Stimulated activated naive CD8-positive, alpha-beta T cell treated with anti-CD3 and anti-CD28 coated beads, Interleukin-15, Interleukin-2, amounts not matched to agents 100 U/mL and 50 U/mL, for 24 hours (primary cell): ENCODE measurements at regions not wholly inside any gene's neighbourhood (a gene's known extent, or its start where the extent isn't known, plus 50 kb on each side); places are given as distances from the start of the nearest gene placed in this dataset.
A peak's percentile ranks its signal among the peaks of the same experiment; 100 is the strongest.

Experiments used
- ATAC-seq: fragments of 150-1000 bp; cut with Tn5 transposase; one replicate; pipeline ENCODE4 v1.10.0; 2021
- DNase-seq: peaks from one replicate; pipeline ENCODE4 v3.0.0; 2021

GRCh38 chr3:189563853-189564563 lies 67.2 kb upstream of the TP63 start:
- peak; percentile 27 for DNase-seq
- peak; percentile 90 for ATAC-seq

GRCh38 chr3:189566550-189567130 lies 64.5 kb upstream of the TP63 start:
- no peak for ATAC-seq

DNA sequence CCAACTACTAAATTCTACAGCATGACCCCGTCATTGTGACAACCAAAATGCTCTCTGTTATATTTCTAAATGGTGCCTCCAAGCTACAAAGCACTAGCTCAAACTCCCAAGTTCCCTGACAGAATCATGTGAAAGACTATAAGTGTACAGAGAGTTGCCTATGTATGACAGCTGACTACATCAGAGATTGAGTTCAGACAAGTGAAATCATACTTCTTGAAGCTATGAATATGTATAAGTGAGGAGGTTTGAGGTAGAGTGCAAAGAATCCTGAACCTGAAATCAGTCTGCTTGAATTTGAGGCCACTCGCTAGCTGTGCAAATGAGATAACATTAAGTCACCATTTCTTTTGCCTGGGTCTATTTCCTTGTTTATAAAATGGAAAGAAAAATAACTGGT lies 63.9 kb upstream of the TP63 start:
- ATAC-seq: no peak

More at GRCh38 chr3:189566550-189567130, 64.5 kb upstream of the TP63 start:
- DNase-seq: no peak

DNA sequence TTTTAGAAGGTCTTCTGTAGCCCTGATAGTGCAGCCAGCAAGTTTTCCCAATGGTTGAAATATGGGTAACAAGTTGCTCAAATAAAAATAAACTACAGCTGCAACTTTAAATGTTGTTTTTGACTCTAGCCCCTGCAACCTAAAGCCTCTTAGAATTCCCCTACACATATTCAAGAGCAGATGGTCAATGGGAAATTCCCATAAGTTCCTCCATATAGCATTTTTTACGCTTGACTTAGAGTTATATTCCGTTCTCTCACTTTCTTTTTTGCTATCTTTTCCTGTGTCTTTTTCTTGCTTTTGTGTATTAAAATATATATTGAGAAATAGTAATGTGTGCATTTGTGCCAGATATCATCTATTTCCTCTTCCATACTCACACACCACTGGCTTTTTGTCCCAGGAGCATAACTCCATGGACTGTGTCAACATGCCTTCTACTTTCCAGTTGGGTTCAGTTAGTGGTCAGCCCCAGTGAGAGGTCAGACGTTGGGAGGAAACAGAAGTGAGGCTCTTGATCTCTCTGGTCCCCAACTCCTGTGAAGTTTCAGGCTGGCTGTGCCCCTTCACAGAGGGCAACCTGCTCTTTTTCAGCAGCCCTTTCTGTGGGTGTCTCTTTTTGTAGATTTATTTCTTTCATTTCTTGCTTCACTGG lies 63.3 kb upstream of the TP63 start:
- ATAC-seq (no peak), DNase-seq (no peak)

More for the DNA sequence above, 63.9 kb upstream of the TP63 start:
- DNase-seq: no peak

DNA sequence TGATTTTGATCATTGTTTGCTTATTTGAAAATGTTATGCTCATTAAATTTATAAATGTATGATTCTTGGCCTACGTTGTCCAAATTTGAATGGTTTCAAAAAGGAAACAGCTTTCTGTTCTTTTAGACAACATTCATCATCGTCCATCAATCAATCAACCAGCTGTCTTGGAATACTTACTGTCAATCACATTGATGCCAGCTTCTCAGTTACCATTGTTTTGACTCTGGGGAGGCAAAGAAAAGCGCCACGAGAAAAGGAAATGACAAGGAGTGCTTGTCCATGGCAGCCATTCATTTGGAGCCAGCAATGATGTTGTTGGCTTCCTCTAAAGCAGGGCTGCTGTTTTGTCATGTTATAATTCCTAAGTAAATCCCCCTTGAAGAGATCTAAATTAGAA lies 62.2 kb upstream of the TP63 start:
- no peak for ATAC-seq
- DNase-seq: no peak

- ATAC-seq: no peak
Measured at GRCh38 chr3:189569473-189569872, 61.7 kb upstream of the TP63 start.

GRCh38 chr3:189570916-189571315 lies 60.3 kb upstream of the TP63 start:
- ATAC-seq: peak; percentile 29

More at GRCh38 chr3:189569473-189569872, 61.7 kb upstream of the TP63 start:
- no peak for DNase-seq

DNA sequence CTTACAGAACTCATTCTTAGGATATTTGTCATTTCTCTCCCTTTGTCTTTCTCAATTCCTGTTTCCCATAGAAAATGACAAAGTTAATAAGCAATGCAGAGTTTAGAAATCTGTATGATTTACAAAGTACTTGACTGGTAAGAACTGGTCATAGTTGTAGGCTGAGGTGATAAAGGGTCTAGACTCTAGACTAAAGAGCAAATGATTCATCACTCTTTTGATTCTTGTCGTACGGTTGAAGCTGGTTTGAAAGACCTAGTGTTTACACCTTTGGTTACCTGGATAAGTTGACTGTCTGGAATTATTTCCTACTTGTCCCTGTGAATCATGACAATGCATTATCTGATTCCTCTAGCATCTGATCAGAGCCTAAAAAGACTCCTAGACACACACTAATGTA lies 58.9 kb upstream of the TP63 start:
- DNase-seq (no peak), ATAC-seq (peak; percentile 90)

More at GRCh38 chr3:189570916-189571315, 60.3 kb upstream of the TP63 start:
- DNase-seq: no peak

GRCh38 chr3:189573004-189573403 lies 58.2 kb upstream of the TP63 start:
- ATAC-seq (no peak), DNase-seq (no peak)

GRCh38 chr3:189576486-189576885 lies 54.7 kb upstream of the TP63 start:
- no peak for DNase-seq
- ATAC-seq: no peak

- DNase-seq (no peak), ATAC-seq (peak; percentile 7)
Measured at GRCh38 chr3:189577050-189577951, 53.9 kb upstream of the TP63 start.

- ATAC-seq (no peak), DNase-seq (no peak)
Measured at GRCh38 chr3:189580190-189580589, 51.0 kb upstream of the TP63 start.
